Esophagus muscularis mucosa (tissue), 4 donors: ENCODE measurements at regions not wholly inside any gene's neighbourhood (a gene's known extent, or its start where the extent isn't known, plus 50 kb on each side); places are given as distances from the start of the nearest gene placed in this dataset.

ENCODE experiments used
- DNase-seq: peaks from one replicate; pipeline ENCODE4 v3.0.0-alpha.2; 2017; ENCODE audit errors: extremely low spot score
- H3K27ac ChIP-seq, 4 donors: fragments of 200-600 bp; sonication (generic); replicated peaks in 1 of 4; 1 replicate in 3 of 4; 2 replicates in 1 of 4; pipeline ENCODE4 v1.5.1; 2016 to 2019; ENCODE audit warnings: mild to moderate bottlenecking in 1 of 4
- H3K27me3 ChIP-seq, 4 donors: fragments of 200-600 bp; sonication (generic); one replicate each; pipeline versions ENCODE4 v1.5.1 to v1.6.0; 2016 to 2019
- H3K36me3 ChIP-seq, 4 donors: fragments of 200-600 bp; sonication (generic); one replicate each; pipeline ENCODE4 v1.5.1; 2016 to 2019
- H3K4me1 ChIP-seq, 4 donors: fragments of 200-600 bp; sonication (generic); one replicate each; pipeline ENCODE4 v1.5.1; 2016 to 2019
- H3K4me3 ChIP-seq, 4 donors: fragments of 200-600 bp; sonication (generic); 1 replicate in 2 of 4; 2 replicates in 2 of 4; pipeline ENCODE4 v1.5.1; 2016 to 2019; ENCODE audit warnings: mild to moderate bottlenecking in 4 of 4, moderate library complexity in 1 of 4
- H3K9me3 ChIP-seq, 4 donors: fragments of 200-600 bp; sonication (generic); 1 replicate in 3 of 4; 2 replicates in 1 of 4; pipeline ENCODE4 v1.5.1; 2016 to 2019
- EP300 ChIP-seq: sonication (generic); formaldehyde crosslinking; IDR thresholded peaks from one replicate; pipeline ENCODE4 v1.6.1; 2017; ENCODE audit warnings: antibody characterized with exemption
- POLR2A ChIP-seq: fragments of 450-650 bp; IDR thresholded peaks from one replicate; pipeline ENCODE4 v1.6.1; 2017; ENCODE audit warnings: antibody characterized with exemption, moderate library complexity, mild to moderate bottlenecking, low read depth
- POLR2AphosphoS5 ChIP-seq, 2 donors: sonication (generic); formaldehyde crosslinking; IDR thresholded peaks; one replicate each; pipeline ENCODE4 v1.6.1; 2017; ENCODE audit warnings: antibody characterized with exemption in 2 of 2
- WGBS: methylation state at CpG from one replicate; pipeline ENCODE4 v1.1.5; 2018; 5-methylcytosine and 5-hydroxymethylcytosine counted together
- intact Hi-C: fragments of 100-400 bp; cut with DNase I; formaldehyde crosslinking; loops from one replicate; pipeline ENCODE4 v1.15.1; 2023
- TF ChIP-seq, protein P1 (sequence below), 3 experiments: fragments of 200-600 bp in 2 of 3; fragments of 450-650 bp in 1 of 3; sonication (generic) in 2 of 3; IDR thresholded peaks; one replicate each; pipeline ENCODE4 v1.5.1; 2017 to 2019; ENCODE audit warnings: antibody characterized with exemption in 3 of 3, mild to moderate bottlenecking in 2 of 3, moderate library complexity in 1 of 3

DNA sequence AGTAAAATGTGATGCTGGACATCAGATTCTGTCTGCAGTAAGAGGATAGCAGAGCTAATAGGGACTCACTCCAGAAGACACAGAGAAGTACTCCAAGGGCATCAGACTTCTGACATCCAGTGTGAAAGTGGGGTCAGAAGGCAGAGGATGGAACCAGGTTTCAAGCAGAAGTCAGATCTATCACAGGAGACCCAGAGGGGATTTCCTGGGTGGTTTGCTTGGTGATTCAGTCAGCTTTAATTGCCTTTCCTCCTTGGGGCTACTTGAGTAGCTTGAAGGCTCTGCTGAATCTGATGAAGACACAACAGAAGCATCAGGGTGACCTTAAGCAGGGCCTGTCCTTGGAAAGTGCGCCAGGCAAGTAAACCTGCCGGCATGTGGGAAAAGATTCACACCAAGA, 300.6 kb downstream of the COG6 start:
- 85% methylated on average over 2 of the region's 2 CpGs for WGBS
- DNase-seq: no peak
- Histone ChIP-seq H3K4me3 (no peak overlapping the region), H3K27me3 (no peaks in the 10 kb centered on the region), H3K36me3 (no peaks in the 10 kb centered on the region), H3K27ac (no peak overlapping the region), H3K9me3 (no peaks in the 10 kb centered on the region), H3K4me1 (peaks cover 0 to 17% (median 9%) of the 10 kb centered on the region in 4 donors)
- TF ChIP-seq EP300 (no peak), POLR2AphosphoS5 (IDR thresholded peaks at IDR 0.05) (no peak), POLR2A (no peak)
- TF ChIP-seq, protein P1, sequence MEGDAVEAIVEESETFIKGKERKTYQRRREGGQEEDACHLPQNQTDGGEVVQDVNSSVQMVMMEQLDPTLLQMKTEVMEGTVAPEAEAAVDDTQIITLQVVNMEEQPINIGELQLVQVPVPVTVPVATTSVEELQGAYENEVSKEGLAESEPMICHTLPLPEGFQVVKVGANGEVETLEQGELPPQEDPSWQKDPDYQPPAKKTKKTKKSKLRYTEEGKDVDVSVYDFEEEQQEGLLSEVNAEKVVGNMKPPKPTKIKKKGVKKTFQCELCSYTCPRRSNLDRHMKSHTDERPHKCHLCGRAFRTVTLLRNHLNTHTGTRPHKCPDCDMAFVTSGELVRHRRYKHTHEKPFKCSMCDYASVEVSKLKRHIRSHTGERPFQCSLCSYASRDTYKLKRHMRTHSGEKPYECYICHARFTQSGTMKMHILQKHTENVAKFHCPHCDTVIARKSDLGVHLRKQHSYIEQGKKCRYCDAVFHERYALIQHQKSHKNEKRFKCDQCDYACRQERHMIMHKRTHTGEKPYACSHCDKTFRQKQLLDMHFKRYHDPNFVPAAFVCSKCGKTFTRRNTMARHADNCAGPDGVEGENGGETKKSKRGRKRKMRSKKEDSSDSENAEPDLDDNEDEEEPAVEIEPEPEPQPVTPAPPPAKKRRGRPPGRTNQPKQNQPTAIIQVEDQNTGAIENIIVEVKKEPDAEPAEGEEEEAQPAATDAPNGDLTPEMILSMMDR (IDR thresholded peaks at IDR 0.05): no peak
- intact Hi-C loops: no loop called here

DNA sequence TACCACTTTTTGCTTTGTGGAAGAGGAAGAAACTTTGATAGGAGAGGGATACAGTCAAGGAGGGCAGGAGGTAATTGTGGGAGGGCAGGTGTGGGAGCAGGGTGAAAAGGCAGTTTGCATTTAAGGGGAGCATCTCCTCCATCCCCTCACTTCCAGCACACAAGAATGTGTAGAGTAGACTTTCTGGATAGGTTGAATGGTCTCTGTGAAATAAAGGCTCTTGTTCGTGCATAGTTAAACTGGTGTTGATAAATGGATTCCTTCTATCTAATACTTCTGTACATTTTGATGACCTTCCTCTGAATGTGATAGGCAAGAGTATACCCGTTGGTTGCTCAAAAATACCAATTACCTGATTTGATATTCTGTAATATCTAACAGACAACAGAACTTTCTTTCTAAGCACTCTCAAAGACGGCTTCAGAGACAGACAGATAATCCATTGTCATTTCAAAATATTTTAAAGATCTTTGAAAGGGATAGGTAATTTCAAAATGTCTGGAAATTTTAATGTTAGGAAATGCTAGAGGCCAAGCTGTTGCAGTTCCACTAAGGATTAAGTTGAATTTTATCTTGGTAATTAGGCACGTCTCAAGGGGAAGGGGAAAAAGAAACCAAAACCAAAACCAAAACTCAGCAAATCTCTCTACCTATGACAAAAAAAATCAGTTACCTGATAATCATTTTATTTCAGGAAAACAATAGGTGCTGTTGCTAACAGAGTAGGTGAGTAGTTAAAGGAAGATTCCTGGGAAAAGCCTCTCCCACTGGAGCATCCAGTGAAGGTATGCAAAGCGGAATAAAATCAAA, 302.6 kb downstream of the COG6 start:
- Histone ChIP-seq H3K27ac (no peak overlapping the region), H3K9me3 (no peaks in the 10 kb centered on the region), H3K36me3 (no peaks in the 10 kb centered on the region), H3K27me3 (no peaks in the 10 kb centered on the region), H3K4me3 (no peak overlapping the region), H3K4me1 (peaks cover 0 to 1% (median under 1%) of the 10 kb centered on the region in 4 donors)
- 87% methylated on average over 5 of the region's 5 CpGs for WGBS
- intact Hi-C loops: no loop called here
- TF ChIP-seq POLR2A: no peak
- no peak for TF ChIP-seq POLR2AphosphoS5 (IDR thresholded peaks at IDR 0.05)
- TF ChIP-seq, protein P1 (IDR thresholded peaks at IDR 0.05): no peak
- no peak for TF ChIP-seq EP300
- DNase-seq: no peak

DNA sequence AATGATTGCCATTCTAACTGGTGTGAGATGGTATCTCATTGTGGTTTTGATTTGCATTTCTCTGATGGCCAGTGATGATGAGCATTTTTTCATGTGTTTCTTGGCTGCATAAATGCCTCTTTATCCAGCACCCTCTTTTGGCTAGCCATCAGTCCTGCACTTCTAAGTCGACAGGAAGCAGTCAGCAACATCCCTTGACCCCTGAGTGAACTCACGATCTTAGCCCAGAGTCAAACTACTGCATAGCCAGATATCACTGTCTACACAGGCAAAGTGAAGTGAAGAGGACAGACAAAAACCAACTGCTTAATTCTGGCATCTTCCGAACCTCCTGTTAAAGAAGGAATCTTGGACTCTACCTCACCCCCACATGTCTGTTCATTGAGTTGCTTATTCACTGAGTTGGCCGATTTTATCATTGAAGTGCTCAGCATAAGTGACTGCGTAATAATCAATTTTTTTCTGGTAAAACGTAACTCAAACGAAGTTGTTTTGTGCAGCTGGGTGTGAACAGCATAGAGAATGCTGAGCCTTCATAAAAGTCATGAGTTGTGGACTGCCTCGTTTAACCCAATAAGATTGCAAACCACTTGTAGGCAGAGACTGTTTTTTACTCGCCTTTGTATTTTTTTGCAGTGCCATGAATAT, 304.2 kb downstream of the COG6 start:
- Histone ChIP-seq H3K27ac (no peak overlapping the region), H3K36me3 (no peaks in the 10 kb centered on the region), H3K27me3 (no peaks in the 10 kb centered on the region), H3K9me3 (no peaks in the 10 kb centered on the region), H3K4me3 (no peak overlapping the region), H3K4me1 (no peaks in the 10 kb centered on the region)
- intact Hi-C loops: no loop called here
- TF ChIP-seq, protein P1 (IDR thresholded peaks at IDR 0.05): no peak
- no peak for TF ChIP-seq POLR2AphosphoS5 (IDR thresholded peaks at IDR 0.05)
- 73% methylated on average over 9 of the region's 9 CpGs for WGBS
- no peak for DNase-seq

DNA sequence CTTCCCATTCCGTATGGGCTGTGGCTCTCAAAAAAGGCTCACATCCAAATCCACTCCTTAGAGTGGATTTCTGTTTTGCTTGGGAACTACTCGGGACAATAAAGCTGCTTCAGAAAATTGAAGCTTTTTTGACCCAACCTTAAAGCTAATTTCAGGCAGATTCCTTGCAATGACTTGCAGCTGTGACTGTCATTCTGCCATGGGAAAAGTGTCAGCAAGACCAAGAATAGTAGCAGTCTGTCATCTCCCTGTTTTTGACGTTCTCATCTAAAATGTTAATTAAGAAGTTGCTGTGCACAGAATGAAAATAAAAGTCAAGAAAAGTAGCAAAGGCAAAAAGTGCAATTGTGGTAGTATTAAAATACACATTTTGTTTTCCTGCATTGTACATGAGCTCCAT, 304.7 kb downstream of the COG6 start:
- TF ChIP-seq POLR2A (no peak), EP300 (no peak), POLR2AphosphoS5 (IDR thresholded peaks at IDR 0.05) (no peak)
- TF ChIP-seq, protein P1 (IDR thresholded peaks at IDR 0.05): no peak
- WGBS: 71% methylated on average over 3 of the region's 3 CpGs
- intact Hi-C loops: no loop called here

More for the DNA sequence above, 304.7 kb downstream of the COG6 start:
- no peak overlapping the region for H3K4me3 ChIP-seq
- no peaks in the 10 kb centered on the region for H3K4me1 ChIP-seq
- no peaks in the 10 kb centered on the region for H3K27me3 ChIP-seq
- no peaks in the 10 kb centered on the region for H3K36me3 ChIP-seq
- H3K27ac ChIP-seq: no peak overlapping the region
- no peaks in the 10 kb centered on the region for H3K9me3 ChIP-seq
- no peak for DNase-seq
